ENCODE measurements at regions not wholly inside any gene's neighbourhood (a gene's known extent, or its start where the extent isn't known, plus 50 kb on each side); places are given as distances from the start of the nearest gene placed in this dataset.
A peak's percentile ranks its signal among the peaks of the same experiment; 100 is the strongest.

- DNase-seq (no peak), ATAC-seq (replicated peaks) (no peak)
- Mint-ChIP-seq H3K27me3 (no peaks in the 10 kb centered on the region), H3K4me3 (no peak overlapping the region), H3K27ac (no peak overlapping the region), H3K4me1 (no peaks in the 10 kb centered on the region), H3K9me3 (peaks cover 8 to 12% of the 10 kb centered on the region in 2 donors), H3K36me3 (no peaks in the 10 kb centered on the region)
Observed at GRCh38 chrX:128927363-128927762, 595.9 kb downstream of the SMARCA1 start.

- DNase-seq (no peak), ATAC-seq (replicated peaks) (no peak)
- Mint-ChIP-seq H3K27ac (no peak overlapping the region), H3K9me3 (peaks cover 0 to 3% of the 10 kb centered on the region in 2 donors), H3K27me3 (no peaks in the 10 kb centered on the region), H3K4me3 (no peak overlapping the region), H3K36me3 (no peaks in the 10 kb centered on the region), H3K4me1 (no peaks in the 10 kb centered on the region)
Observed at GRCh38 chrX:128906753-128907152, 616.5 kb downstream of the SMARCA1 start.

- no peaks in the 10 kb centered on the region for H3K9me3 Mint-ChIP-seq
- H3K4me1 Mint-ChIP-seq: no peaks in the 10 kb centered on the region
- no peaks in the 10 kb centered on the region for H3K27me3 Mint-ChIP-seq
- H3K27ac Mint-ChIP-seq: no peak overlapping the region
- no peak for DNase-seq
- H3K4me3 Mint-ChIP-seq: no peak overlapping the region
- no peaks in the 10 kb centered on the region for H3K36me3 Mint-ChIP-seq
- ATAC-seq (replicated peaks): no peak
Observed at GRCh38 chrX:128901018-128901417, 622.3 kb downstream of the SMARCA1 start.

- Mint-ChIP-seq H3K27me3 (no peaks in the 10 kb centered on the region), H3K36me3 (no peaks in the 10 kb centered on the region), H3K27ac (no peak overlapping the region), H3K4me1 (no peaks in the 10 kb centered on the region), H3K9me3 (no peaks in the 10 kb centered on the region), H3K4me3 (no peak overlapping the region)
- DNase-seq (no peak), ATAC-seq (replicated peaks) (no peak)
Observed at GRCh38 chrX:128897621-128898020, 625.7 kb downstream of the SMARCA1 start.

GRCh38 chrX:128891554-128891953 is 631.7 kb downstream of the SMARCA1 start:
- peaks cover 0 to 4% of the 10 kb centered on the region in 2 donors for H3K27me3 Mint-ChIP-seq
- DNase-seq (no peak), ATAC-seq (replicated peaks) (peak in 1 of 2 donors; percentile 63)
- no peaks in the 10 kb centered on the region for H3K36me3 Mint-ChIP-seq
- no peaks in the 10 kb centered on the region for H3K4me1 Mint-ChIP-seq
- H3K4me3 Mint-ChIP-seq: no peak overlapping the region
- peaks cover 0 to 4% of the 10 kb centered on the region in 2 donors for H3K9me3 Mint-ChIP-seq
- no peak overlapping the region for H3K27ac Mint-ChIP-seq

GRCh38 chrX:128884430-128884829 is 638.9 kb downstream of the SMARCA1 start:
- ATAC-seq (replicated peaks) (no peak), DNase-seq (no peak)
- Mint-ChIP-seq H3K27me3 (peaks cover 0 to 4% of the 10 kb centered on the region in 2 donors), H3K4me1 (no peaks in the 10 kb centered on the region), H3K27ac (no peak overlapping the region), H3K9me3 (peaks cover 0 to 4% of the 10 kb centered on the region in 2 donors), H3K36me3 (no peaks in the 10 kb centered on the region), H3K4me3 (no peak overlapping the region)

GRCh38 chrX:128883650-128884049 is 639.6 kb downstream of the SMARCA1 start:
- no peak for ATAC-seq (replicated peaks)
- H3K27ac Mint-ChIP-seq: no peak overlapping the region
- H3K4me3 Mint-ChIP-seq: no peak overlapping the region
- peaks cover 0 to 4% of the 10 kb centered on the region in 2 donors for H3K9me3 Mint-ChIP-seq
- no peaks in the 10 kb centered on the region for H3K4me1 Mint-ChIP-seq
- H3K27me3 Mint-ChIP-seq: peaks cover 0 to 4% of the 10 kb centered on the region in 2 donors
- DNase-seq: no peak
- no peaks in the 10 kb centered on the region for H3K36me3 Mint-ChIP-seq

GRCh38 chrX:128870361-128870760 is 652.9 kb downstream of the SMARCA1 start:
- no peak overlapping the region for H3K4me3 Mint-ChIP-seq
- H3K27ac Mint-ChIP-seq: no peak overlapping the region
- H3K27me3 Mint-ChIP-seq: no peaks in the 10 kb centered on the region
- H3K9me3 Mint-ChIP-seq: no peaks in the 10 kb centered on the region
- no peak for DNase-seq
- no peaks in the 10 kb centered on the region for H3K4me1 Mint-ChIP-seq
- ATAC-seq (replicated peaks): no peak
- H3K36me3 Mint-ChIP-seq: no peaks in the 10 kb centered on the region

GRCh38 chrX:128862557-128862956 is 660.7 kb downstream of the SMARCA1 start:
- Mint-ChIP-seq H3K36me3 (no peaks in the 10 kb centered on the region), H3K4me1 (no peaks in the 10 kb centered on the region), H3K4me3 (no peak overlapping the region), H3K27ac (no peak overlapping the region), H3K27me3 (no peaks in the 10 kb centered on the region), H3K9me3 (no peaks in the 10 kb centered on the region)
- DNase-seq: no peak
- ATAC-seq (replicated peaks): no peak

- no peak overlapping the region for H3K27ac Mint-ChIP-seq
- DNase-seq (no peak), ATAC-seq (replicated peaks) (no peak)
- no peaks in the 10 kb centered on the region for H3K4me1 Mint-ChIP-seq
- H3K4me3 Mint-ChIP-seq: no peak overlapping the region
- H3K27me3 Mint-ChIP-seq: no peaks in the 10 kb centered on the region
- H3K36me3 Mint-ChIP-seq: no peaks in the 10 kb centered on the region
- no peaks in the 10 kb centered on the region for H3K9me3 Mint-ChIP-seq
Observed at GRCh38 chrX:128848374-128848773, 674.9 kb downstream of the SMARCA1 start.

GRCh38 chrX:128846385-128846784 is 676.9 kb downstream of the SMARCA1 start:
- Mint-ChIP-seq H3K27me3 (no peaks in the 10 kb centered on the region), H3K36me3 (no peaks in the 10 kb centered on the region), H3K4me1 (no peaks in the 10 kb centered on the region), H3K27ac (no peak overlapping the region), H3K9me3 (no peaks in the 10 kb centered on the region), H3K4me3 (no peak overlapping the region)
- ATAC-seq (replicated peaks) (no peak), DNase-seq (no peak)

- no peak for ATAC-seq (replicated peaks)
- Mint-ChIP-seq H3K4me3 (no peak overlapping the region), H3K36me3 (no peaks in the 10 kb centered on the region), H3K27ac (no peak overlapping the region), H3K4me1 (no peaks in the 10 kb centered on the region), H3K9me3 (no peaks in the 10 kb centered on the region), H3K27me3 (no peaks in the 10 kb centered on the region)
- DNase-seq: no peak
Observed at GRCh38 chrX:128818690-128819089, 704.6 kb downstream of the SMARCA1 start.

- no peak for DNase-seq
- Mint-ChIP-seq H3K4me3 (no peak overlapping the region), H3K27me3 (no peaks in the 10 kb centered on the region), H3K4me1 (no peaks in the 10 kb centered on the region), H3K27ac (no peak overlapping the region), H3K9me3 (no peaks in the 10 kb centered on the region), H3K36me3 (no peaks in the 10 kb centered on the region)
- ATAC-seq (replicated peaks): no peak
Observed at GRCh38 chrX:128816919-128817318, 706.4 kb downstream of the SMARCA1 start.

GRCh38 chrX:128807367-128807766 is 715.9 kb downstream of the SMARCA1 start:
- no peaks in the 10 kb centered on the region for H3K27me3 Mint-ChIP-seq

GRCh38 chrX:128805236-128805635 is 718.1 kb downstream of the SMARCA1 start:
- Mint-ChIP-seq H3K36me3 (no peaks in the 10 kb centered on the region), H3K27me3 (no peaks in the 10 kb centered on the region), H3K4me3 (no peak overlapping the region), H3K27ac (no peak overlapping the region), H3K9me3 (peaks cover 8 to 18% of the 10 kb centered on the region in 2 donors), H3K4me1 (no peaks in the 10 kb centered on the region)
- no peak for ATAC-seq (replicated peaks)
- no peak for DNase-seq

More at GRCh38 chrX:128807367-128807766, 715.9 kb downstream of the SMARCA1 start:
- no peak overlapping the region for H3K27ac Mint-ChIP-seq
- no peaks in the 10 kb centered on the region for H3K4me1 Mint-ChIP-seq
- ATAC-seq (replicated peaks) (no peak), DNase-seq (no peak)
- no peak overlapping the region for H3K4me3 Mint-ChIP-seq
- H3K36me3 Mint-ChIP-seq: no peaks in the 10 kb centered on the region
- H3K9me3 Mint-ChIP-seq: peaks cover 8 to 18% of the 10 kb centered on the region in 2 donors

GRCh38 chrX:128804828-128805227 is 718.5 kb downstream of the SMARCA1 start:
- Mint-ChIP-seq H3K4me1 (no peaks in the 10 kb centered on the region), H3K4me3 (no peak overlapping the region), H3K27ac (no peak overlapping the region), H3K9me3 (peaks cover 8 to 18% of the 10 kb centered on the region in 2 donors), H3K27me3 (no peaks in the 10 kb centered on the region), H3K36me3 (no peaks in the 10 kb centered on the region)
- DNase-seq (no peak), ATAC-seq (replicated peaks) (no peak)
